ENCODE measurements at regions not wholly inside any gene's neighbourhood (a gene's known extent, or its start where the extent isn't known, plus 50 kb on each side); places are given as distances from the start of the nearest gene placed in this dataset.

DNA sequence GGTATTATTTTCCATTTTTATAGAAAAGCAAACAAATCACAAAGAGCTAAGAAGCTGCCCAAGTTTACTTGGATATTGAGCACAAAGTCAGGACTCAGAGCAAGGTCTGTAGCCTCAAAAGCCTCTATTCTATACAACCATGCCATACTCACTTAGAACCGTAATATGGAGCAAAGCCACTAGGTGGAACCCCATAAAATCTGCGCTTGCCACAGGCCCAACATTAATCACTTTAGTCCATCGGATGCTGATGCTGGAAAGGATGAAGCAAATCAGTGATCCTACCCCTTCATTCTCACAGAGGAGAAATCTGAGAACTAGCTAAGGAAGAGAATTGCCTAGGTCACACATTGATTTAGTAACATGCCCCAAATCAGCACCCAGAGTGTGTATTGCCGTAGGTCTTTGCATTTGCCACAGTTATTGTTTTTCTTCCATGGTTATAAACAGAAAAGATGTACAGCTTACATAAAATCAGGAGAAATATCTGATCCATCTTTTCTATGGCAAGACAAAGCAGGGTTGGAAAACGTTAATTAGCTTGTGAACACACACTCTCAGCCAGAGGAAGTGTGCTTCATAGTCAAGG, 56.7 kb upstream of the RAB38 start:
- TF ChIP-seq EP300 (IDR thresholded peaks at IDR 0.05) (no peak), POLR2AphosphoS5 (IDR thresholded peaks at IDR 0.05) (no peak)
